ENCODE measurements at regions not wholly inside any gene's neighbourhood (a gene's known extent, or its start where the extent isn't known, plus 50 kb on each side); places are given as distances from the start of the nearest gene placed in this dataset.

DNA sequence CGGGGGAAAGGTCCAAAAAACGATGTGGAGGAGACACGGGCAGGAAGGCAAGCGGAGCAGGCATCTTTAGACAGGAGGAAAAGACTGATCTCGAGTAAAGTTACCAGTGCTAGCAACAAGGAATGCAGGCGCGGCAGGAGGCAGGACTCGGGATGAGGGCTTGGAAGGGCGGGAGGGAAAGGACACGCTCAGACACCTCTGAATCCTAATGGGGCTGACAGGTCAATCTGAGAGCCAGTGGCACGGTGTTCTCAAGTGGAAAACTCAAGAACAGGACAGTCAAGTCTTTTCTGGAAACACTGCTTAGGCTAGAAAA lies 155.3 kb upstream of the COBL start:
- Histone ChIP-seq H3K9me3 (ENCODE audit: control insufficient read depth in 2 of 2, insufficient read depth in 1 of 2, low read depth in 1 of 2, low read length in 1 of 2) (peaks cover 0 to 3% of the 10 kb centered on the region in 2 donors), H3K36me3 (ENCODE audit: control insufficient read depth in 3 of 3, insufficient read depth in 2 of 3, low read depth in 1 of 3, low read length in 3 of 3) (no peaks in the 10 kb centered on the region), H3K27me3 (ENCODE audit: control insufficient read depth in 3 of 3, insufficient read depth in 3 of 3, low read length in 3 of 3) (peaks cover 0 to 20% (median 0%) of the 10 kb centered on the region in 3 donors), H3K27ac (ENCODE audit: low read depth in 1 of 3, low read length in 2 of 3) (no peak overlapping the region), H3K4me3 (ENCODE audit: low read depth in 1 of 3, low read length in 3 of 3) (no peak overlapping the region), H3K4me1 (ENCODE audit: control insufficient read depth in 3 of 3, insufficient read depth in 2 of 3, low read depth in 1 of 3, low read length in 2 of 3) (no peaks in the 10 kb centered on the region)
- WGBS, 3 donors = 26 to 35% (median 30%) methylated on average over 11 of the region's 11 CpGs
- FAIRE-seq (no peak), DNase-seq (peak in 1 of 2 donors; percentile 11)

GRCh38 chr7:51471210-51471980 lies 154.8 kb upstream of the COBL start:
- H3K27ac ChIP-seq (ENCODE audit: low read depth in 1 of 3, low read length in 2 of 3) = no peak overlapping the region
- H3K4me1 ChIP-seq (ENCODE audit: control insufficient read depth in 3 of 3, insufficient read depth in 2 of 3, low read depth in 1 of 3, low read length in 2 of 3) = no peaks in the 10 kb centered on the region
- no peaks in the 10 kb centered on the region for H3K36me3 ChIP-seq (ENCODE audit: control insufficient read depth in 3 of 3, insufficient read depth in 2 of 3, low read depth in 1 of 3, low read length in 3 of 3)
- H3K9me3 ChIP-seq (ENCODE audit: control insufficient read depth in 2 of 2, insufficient read depth in 1 of 2, low read depth in 1 of 2, low read length in 1 of 2) = peaks cover 0 to 3% of the 10 kb centered on the region in 2 donors
- peak in 1 of 2 donors; percentile 5 for DNase-seq
- H3K27me3 ChIP-seq (ENCODE audit: control insufficient read depth in 3 of 3, insufficient read depth in 3 of 3, low read length in 3 of 3) = peaks cover 0 to 20% (median 0%) of the 10 kb centered on the region in 3 donors
- H3K4me3 ChIP-seq (ENCODE audit: low read depth in 1 of 3, low read length in 3 of 3) = no peak overlapping the region
- FAIRE-seq = no peak
- WGBS, 3 donors = 26 to 40% (median 29%) methylated on average over 33 of the region's 33 CpGs

DNA sequence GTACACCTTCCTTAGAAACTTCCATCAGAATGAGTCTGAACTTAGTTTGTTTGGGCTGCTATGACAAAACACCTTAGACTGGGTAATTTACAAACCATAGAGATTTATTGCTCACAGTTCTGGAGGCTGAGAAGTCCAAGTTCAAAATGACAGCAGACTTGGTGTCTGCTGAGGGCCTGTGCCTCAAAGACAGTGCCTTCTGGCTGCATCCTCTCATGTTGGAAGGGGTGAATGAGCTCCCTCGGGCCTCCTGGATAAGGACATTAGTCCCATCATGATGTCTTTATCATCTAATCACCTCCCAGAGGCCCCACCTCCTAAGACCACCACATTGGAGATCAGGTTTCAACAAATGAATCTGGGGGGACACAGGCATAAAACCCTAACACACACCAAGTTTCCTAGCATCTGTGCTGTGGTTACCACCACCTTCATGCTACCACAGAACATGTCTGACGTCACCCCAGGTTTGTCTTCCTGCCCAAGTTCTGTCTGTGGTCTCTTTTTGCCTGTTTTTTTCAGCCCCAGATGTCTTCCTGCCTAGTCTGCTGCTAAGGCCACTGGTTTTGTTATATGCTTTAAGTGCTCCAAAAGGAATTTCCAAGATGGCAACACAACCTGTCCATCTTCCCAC lies 150.9 kb upstream of the COBL start:
- Histone ChIP-seq H3K27ac (ENCODE audit: low read depth in 1 of 3, low read length in 2 of 3) (no peak overlapping the region), H3K4me1 (ENCODE audit: control insufficient read depth in 3 of 3, insufficient read depth in 2 of 3, low read depth in 1 of 3, low read length in 2 of 3) (no peaks in the 10 kb centered on the region), H3K9me3 (ENCODE audit: control insufficient read depth in 2 of 2, insufficient read depth in 1 of 2, low read depth in 1 of 2, low read length in 1 of 2) (peaks cover 0 to 3% of the 10 kb centered on the region in 2 donors), H3K4me3 (ENCODE audit: low read depth in 1 of 3, low read length in 3 of 3) (no peak overlapping the region), H3K27me3 (ENCODE audit: control insufficient read depth in 3 of 3, insufficient read depth in 3 of 3, low read length in 3 of 3) (peaks cover 0 to 17% (median 0%) of the 10 kb centered on the region in 3 donors), H3K36me3 (ENCODE audit: control insufficient read depth in 3 of 3, insufficient read depth in 2 of 3, low read depth in 1 of 3, low read length in 3 of 3) (no peaks in the 10 kb centered on the region)
- FAIRE-seq (no peak), DNase-seq (peak in 1 of 2 donors; percentile 31)
- WGBS, 3 donors = 64 to 72% (median 69%) methylated on average over 2 of the region's 2 CpGs

DNA sequence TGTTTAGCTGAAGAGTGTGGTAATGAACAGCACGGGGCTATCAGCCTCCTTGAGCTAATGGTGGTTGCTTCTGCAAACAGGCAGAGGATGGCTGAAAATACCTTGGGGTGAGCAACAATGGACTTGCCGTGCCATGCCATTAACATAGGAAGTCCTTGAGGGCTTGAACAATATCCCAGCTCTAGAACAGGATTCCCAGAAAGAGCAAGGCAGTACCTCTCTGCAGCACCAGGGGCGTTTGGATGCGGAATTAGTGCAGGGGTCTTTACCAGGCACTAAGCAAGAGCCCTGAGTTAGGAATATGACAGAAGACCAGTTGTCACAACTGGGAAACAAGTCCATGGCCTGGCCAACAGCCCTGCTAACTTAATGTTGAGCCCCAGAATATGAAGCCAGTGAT lies 143.2 kb upstream of the COBL start:
- Histone ChIP-seq H3K9me3 (ENCODE audit: control insufficient read depth in 2 of 2, insufficient read depth in 1 of 2, low read depth in 1 of 2, low read length in 1 of 2) (no peaks in the 10 kb centered on the region), H3K4me3 (ENCODE audit: low read depth in 1 of 3, low read length in 3 of 3) (no peak overlapping the region), H3K36me3 (ENCODE audit: control insufficient read depth in 3 of 3, insufficient read depth in 2 of 3, low read depth in 1 of 3, low read length in 3 of 3) (no peaks in the 10 kb centered on the region), H3K27ac (ENCODE audit: low read depth in 1 of 3, low read length in 2 of 3) (no peak overlapping the region), H3K27me3 (ENCODE audit: control insufficient read depth in 3 of 3, insufficient read depth in 3 of 3, low read length in 3 of 3) (no peaks in the 10 kb centered on the region), H3K4me1 (ENCODE audit: control insufficient read depth in 3 of 3, insufficient read depth in 2 of 3, low read depth in 1 of 3, low read length in 2 of 3) (no peaks in the 10 kb centered on the region)
- DNase-seq = no peak
- no peak for FAIRE-seq
- 76 to 85% (median 81%) methylated on average over 4 of the region's 4 CpGs for WGBS, 3 donors

DNA sequence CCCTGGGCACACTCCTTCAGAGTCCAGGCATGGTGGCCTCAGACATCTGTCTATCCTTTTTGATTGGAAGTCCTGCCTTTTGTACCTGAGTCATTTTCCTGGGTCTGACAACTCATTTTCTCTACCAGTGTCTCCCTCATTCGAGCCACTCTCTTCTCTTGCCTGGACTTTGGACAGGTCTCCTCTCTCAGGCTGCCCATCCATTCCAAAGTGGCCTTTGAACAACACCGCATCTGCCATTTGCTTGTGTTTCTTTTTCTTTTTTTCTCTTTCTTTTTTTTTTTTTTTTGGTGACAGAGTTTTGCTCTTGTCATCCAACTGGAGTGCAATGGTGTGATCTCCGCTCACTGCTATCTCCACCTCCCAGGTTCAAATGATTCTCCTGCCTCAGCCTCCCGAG lies 142.1 kb upstream of the COBL start:
- no peaks in the 10 kb centered on the region for H3K36me3 ChIP-seq (ENCODE audit: control insufficient read depth in 3 of 3, insufficient read depth in 2 of 3, low read depth in 1 of 3, low read length in 3 of 3)
- FAIRE-seq (no peak), DNase-seq (no peak)
- H3K27ac ChIP-seq (ENCODE audit: low read depth in 1 of 3, low read length in 2 of 3) = no peak overlapping the region
- WGBS, 3 donors = 76 to 87% (median 82%) methylated on average over 4 of the region's 4 CpGs
- no peaks in the 10 kb centered on the region for H3K27me3 ChIP-seq (ENCODE audit: control insufficient read depth in 3 of 3, insufficient read depth in 3 of 3, low read length in 3 of 3)
- no peaks in the 10 kb centered on the region for H3K9me3 ChIP-seq (ENCODE audit: control insufficient read depth in 2 of 2, insufficient read depth in 1 of 2, low read depth in 1 of 2, low read length in 1 of 2)
- no peak overlapping the region for H3K4me3 ChIP-seq (ENCODE audit: low read depth in 1 of 3, low read length in 3 of 3)
- H3K4me1 ChIP-seq (ENCODE audit: control insufficient read depth in 3 of 3, insufficient read depth in 2 of 3, low read depth in 1 of 3, low read length in 2 of 3) = no peaks in the 10 kb centered on the region

DNA sequence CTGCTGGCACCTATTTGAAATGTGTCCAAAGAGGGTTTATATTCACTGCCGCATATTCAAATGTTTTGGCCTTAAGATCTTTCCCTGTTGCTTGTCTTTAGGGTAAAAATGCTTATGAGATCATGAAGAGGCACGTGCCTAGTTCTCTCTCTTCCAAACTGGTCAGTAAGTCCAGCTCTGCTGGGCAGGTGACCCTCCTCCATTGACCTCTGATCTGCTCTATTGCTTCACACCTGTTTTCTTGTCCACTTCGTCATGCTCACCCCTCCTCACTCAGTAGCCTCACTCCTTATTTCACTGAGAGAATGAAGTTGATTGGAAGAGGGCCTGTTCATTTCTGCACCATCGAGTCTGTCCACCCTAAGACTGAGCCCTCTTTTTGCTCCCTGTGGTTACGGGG lies 140.5 kb upstream of the COBL start:
- Histone ChIP-seq H3K36me3 (ENCODE audit: control insufficient read depth in 3 of 3, insufficient read depth in 2 of 3, low read depth in 1 of 3, low read length in 3 of 3) (no peaks in the 10 kb centered on the region), H3K4me1 (ENCODE audit: control insufficient read depth in 3 of 3, insufficient read depth in 2 of 3, low read depth in 1 of 3, low read length in 2 of 3) (peaks cover 0 to 8% (median 0%) of the 10 kb centered on the region in 3 donors), H3K4me3 (ENCODE audit: low read depth in 1 of 3, low read length in 3 of 3) (no peak overlapping the region), H3K27ac (ENCODE audit: low read depth in 1 of 3, low read length in 2 of 3) (no peak overlapping the region), H3K9me3 (ENCODE audit: control insufficient read depth in 2 of 2, insufficient read depth in 1 of 2, low read depth in 1 of 2, low read length in 1 of 2) (no peaks in the 10 kb centered on the region), H3K27me3 (ENCODE audit: control insufficient read depth in 3 of 3, insufficient read depth in 3 of 3, low read length in 3 of 3) (no peaks in the 10 kb centered on the region)
- DNase-seq = no peak
- WGBS, 3 donors = 74 to 83% (median 76%) methylated on average over 5 of the region's 5 CpGs
- FAIRE-seq = no peak

GRCh38 chr7:51456431-51457060 lies 139.9 kb upstream of the COBL start:
- H3K36me3 ChIP-seq (ENCODE audit: control insufficient read depth in 3 of 3, insufficient read depth in 2 of 3, low read depth in 1 of 3, low read length in 3 of 3) = no peaks in the 10 kb centered on the region
- no peaks in the 10 kb centered on the region for H3K9me3 ChIP-seq (ENCODE audit: control insufficient read depth in 2 of 2, insufficient read depth in 1 of 2, low read depth in 1 of 2, low read length in 1 of 2)
- DNase-seq = no peak
- WGBS, 3 donors = 37 to 57% (median 37%) methylated on average over 2 of the region's 2 CpGs
- no peak for FAIRE-seq
- no peaks in the 10 kb centered on the region for H3K27me3 ChIP-seq (ENCODE audit: control insufficient read depth in 3 of 3, insufficient read depth in 3 of 3, low read length in 3 of 3)
- no peak overlapping the region for H3K27ac ChIP-seq (ENCODE audit: low read depth in 1 of 3, low read length in 2 of 3)
- peaks cover 0 to 9% (median 0%) of the 10 kb centered on the region in 3 donors for H3K4me1 ChIP-seq (ENCODE audit: control insufficient read depth in 3 of 3, insufficient read depth in 2 of 3, low read depth in 1 of 3, low read length in 2 of 3)
- H3K4me3 ChIP-seq (ENCODE audit: low read depth in 1 of 3, low read length in 3 of 3) = no peak overlapping the region

DNA sequence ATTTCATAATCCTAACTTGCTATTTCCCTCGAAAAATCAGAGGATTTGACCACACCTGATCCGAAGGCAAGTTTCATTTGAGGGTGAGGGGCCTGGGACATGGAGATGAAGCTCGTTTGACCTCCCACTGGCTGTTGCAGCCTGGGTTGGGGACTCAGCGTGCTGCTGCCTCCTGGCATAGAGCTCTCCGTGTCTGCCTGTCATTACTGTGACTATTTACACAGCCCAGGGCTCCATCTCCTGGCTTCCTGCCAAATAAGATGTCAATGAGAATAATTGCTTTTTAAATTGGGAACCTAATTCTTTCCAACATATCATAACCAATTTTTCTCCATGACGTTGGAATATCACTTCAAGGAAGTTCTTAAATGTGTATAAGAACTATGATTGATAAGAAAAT lies 139.3 kb upstream of the COBL start:
- no peaks in the 10 kb centered on the region for H3K9me3 ChIP-seq (ENCODE audit: control insufficient read depth in 2 of 2, insufficient read depth in 1 of 2, low read depth in 1 of 2, low read length in 1 of 2)
- DNase-seq (peak; percentile 2 to 11), FAIRE-seq (no peak)
- H3K36me3 ChIP-seq (ENCODE audit: control insufficient read depth in 3 of 3, insufficient read depth in 2 of 3, low read depth in 1 of 3, low read length in 3 of 3) = no peaks in the 10 kb centered on the region
- 17 to 33% (median 20%) methylated on average over 6 of the region's 6 CpGs for WGBS, 3 donors
- H3K4me1 ChIP-seq (ENCODE audit: control insufficient read depth in 3 of 3, insufficient read depth in 2 of 3, low read depth in 1 of 3, low read length in 2 of 3) = peaks cover 0 to 9% (median 0%) of the 10 kb centered on the region in 3 donors
- H3K27ac ChIP-seq (ENCODE audit: low read depth in 1 of 3, low read length in 2 of 3) = no peak overlapping the region
- no peaks in the 10 kb centered on the region for H3K27me3 ChIP-seq (ENCODE audit: control insufficient read depth in 3 of 3, insufficient read depth in 3 of 3, low read length in 3 of 3)
- no peak overlapping the region for H3K4me3 ChIP-seq (ENCODE audit: low read depth in 1 of 3, low read length in 3 of 3)
